ENCODE measurements at regions not wholly inside any gene's neighbourhood (a gene's known extent, or its start where the extent isn't known, plus 50 kb on each side); places are given as distances from the start of the nearest gene placed in this dataset.
"Not testable (repeated sequence)": the region's sequence is repeated elsewhere in the genome, so short reads cannot be mapped to it uniquely, and the experiment has no call there.

DNA sequence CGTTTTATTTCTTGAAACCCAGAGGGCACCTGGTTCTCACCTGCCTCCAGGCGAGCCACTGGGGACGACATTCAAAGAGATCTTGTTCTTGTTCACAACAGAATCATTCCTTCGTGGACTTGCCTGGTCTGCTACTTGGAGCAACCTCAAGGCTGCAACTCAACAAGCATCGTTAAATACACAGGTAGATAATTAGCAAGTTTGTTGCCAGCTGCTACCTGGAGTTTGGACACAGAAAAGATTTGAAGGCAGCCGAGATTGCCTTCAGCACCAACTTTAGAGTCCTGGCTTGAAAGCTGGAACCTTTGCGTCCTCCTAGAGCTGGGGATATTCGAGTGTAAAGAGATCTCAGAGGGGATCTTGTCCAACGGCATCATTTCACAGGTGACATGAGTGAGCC, 89.6 kb upstream of the C7orf33 start:
- ATAC-seq, result no peak
- Histone ChIP-seq H3K4me1 (ENCODE audit: low read depth) (no peaks in the 10 kb centered on the region), H3K4me3 (no peak overlapping the region), H3K9me3 (no peaks in the 10 kb centered on the region), H3K36me3 (ENCODE audit: low read depth) (no peaks in the 10 kb centered on the region)
- TF ChIP-seq, protein P1, sequence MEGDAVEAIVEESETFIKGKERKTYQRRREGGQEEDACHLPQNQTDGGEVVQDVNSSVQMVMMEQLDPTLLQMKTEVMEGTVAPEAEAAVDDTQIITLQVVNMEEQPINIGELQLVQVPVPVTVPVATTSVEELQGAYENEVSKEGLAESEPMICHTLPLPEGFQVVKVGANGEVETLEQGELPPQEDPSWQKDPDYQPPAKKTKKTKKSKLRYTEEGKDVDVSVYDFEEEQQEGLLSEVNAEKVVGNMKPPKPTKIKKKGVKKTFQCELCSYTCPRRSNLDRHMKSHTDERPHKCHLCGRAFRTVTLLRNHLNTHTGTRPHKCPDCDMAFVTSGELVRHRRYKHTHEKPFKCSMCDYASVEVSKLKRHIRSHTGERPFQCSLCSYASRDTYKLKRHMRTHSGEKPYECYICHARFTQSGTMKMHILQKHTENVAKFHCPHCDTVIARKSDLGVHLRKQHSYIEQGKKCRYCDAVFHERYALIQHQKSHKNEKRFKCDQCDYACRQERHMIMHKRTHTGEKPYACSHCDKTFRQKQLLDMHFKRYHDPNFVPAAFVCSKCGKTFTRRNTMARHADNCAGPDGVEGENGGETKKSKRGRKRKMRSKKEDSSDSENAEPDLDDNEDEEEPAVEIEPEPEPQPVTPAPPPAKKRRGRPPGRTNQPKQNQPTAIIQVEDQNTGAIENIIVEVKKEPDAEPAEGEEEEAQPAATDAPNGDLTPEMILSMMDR (IDR thresholded peaks at IDR 0.05), result no peak
- intact Hi-C loops (cut with DNase I, micrococcal nuclease), result loop anchor here in 1 of 2 donors (10.0 kb wide), 1 partner anchor 464 kb away; no protein-coding TSS in a partner anchor
- DNase-seq, result no peak

DNA sequence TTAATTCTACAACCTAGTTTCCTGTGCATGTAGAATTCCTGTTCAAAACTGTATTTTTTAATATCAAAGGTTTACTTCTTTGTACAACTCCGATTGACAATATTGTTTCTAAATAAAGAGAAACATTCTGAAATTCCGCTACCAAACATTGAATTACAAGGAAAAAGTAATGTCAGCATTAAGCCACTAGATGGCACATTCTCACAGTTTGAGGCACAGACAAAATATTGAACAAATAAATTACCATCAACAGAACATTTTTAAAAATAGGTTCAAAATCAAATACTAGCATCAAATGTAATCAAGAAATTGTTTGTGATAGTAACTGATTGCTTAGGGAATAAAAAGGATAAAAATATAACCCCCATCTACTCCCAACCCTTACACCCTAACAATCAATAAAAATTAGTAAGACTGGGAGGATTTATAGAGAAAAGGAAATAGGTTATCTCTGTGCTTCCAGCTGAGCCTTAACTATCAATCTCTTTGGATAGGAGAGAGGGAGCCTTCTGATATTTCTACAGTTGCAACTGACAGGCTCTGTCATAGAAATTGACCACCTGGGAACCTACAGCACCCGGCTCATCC, 86.6 kb upstream of the C7orf33 start:
- no peaks in the 10 kb centered on the region for H3K4me1 ChIP-seq (ENCODE audit: low read depth)
- no peak overlapping the region for H3K4me3 ChIP-seq
- H3K36me3 ChIP-seq (ENCODE audit: low read depth), result no peaks in the 10 kb centered on the region
- TF ChIP-seq, protein P1 (IDR thresholded peaks at IDR 0.05), result peak; percentile 46
- intact Hi-C loops (cut with DNase I, micrococcal nuclease), result loop anchor here in 1 of 2 donors (10.0 kb wide), 1 partner anchor 461 kb away; no protein-coding TSS in a partner anchor
- no peaks in the 10 kb centered on the region for H3K9me3 ChIP-seq
- DNase-seq (peak in 1 of 3 donors; percentile 20), ATAC-seq (no peak)

DNA sequence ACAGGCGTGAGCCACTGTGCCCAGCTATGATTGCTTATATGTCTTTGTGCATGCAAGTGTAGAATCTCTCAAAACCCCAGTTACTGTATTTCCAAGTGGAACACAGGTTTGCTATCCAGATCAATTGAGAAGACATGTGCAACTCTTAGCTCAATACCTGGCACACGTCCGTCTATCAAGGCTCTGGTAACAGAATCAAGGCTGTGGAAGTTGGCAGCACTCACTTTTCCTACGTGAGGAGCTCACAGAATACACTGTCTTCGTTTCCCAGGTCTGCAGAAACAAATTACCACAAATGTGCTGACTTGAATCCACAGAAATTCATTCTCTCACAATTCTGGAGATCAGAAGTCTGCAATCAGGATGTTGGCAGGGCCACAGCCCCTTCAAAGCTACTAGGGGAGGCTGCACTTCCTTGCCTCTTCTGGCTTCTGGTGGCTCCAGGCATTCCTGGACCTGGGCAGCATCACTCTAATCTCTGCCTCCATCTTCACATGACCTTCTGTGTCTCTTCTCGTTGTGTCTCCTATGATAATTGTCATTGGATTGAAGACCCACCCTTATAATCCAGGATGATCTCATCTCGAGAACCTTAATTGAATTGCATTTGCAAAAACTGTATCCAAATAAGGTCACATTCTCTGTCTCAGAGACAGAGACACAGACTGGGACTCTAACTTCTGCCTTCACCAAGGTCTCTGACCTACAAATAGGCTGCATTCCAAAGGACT, 84.8 kb upstream of the C7orf33 start:
- intact Hi-C loops (cut with DNase I, micrococcal nuclease), result loop anchor here in 1 of 2 donors (10.0 kb wide), 1 partner anchor 459 kb away; no protein-coding TSS in a partner anchor
- TF ChIP-seq, protein P1 (IDR thresholded peaks at IDR 0.05), result no peak
- DNase-seq (no peak), ATAC-seq (no peak)
- Histone ChIP-seq H3K9me3 (no peaks in the 10 kb centered on the region), H3K36me3 (ENCODE audit: low read depth) (no peaks in the 10 kb centered on the region), H3K4me3 (no peak overlapping the region), H3K4me1 (ENCODE audit: low read depth) (no peaks in the 10 kb centered on the region)

DNA sequence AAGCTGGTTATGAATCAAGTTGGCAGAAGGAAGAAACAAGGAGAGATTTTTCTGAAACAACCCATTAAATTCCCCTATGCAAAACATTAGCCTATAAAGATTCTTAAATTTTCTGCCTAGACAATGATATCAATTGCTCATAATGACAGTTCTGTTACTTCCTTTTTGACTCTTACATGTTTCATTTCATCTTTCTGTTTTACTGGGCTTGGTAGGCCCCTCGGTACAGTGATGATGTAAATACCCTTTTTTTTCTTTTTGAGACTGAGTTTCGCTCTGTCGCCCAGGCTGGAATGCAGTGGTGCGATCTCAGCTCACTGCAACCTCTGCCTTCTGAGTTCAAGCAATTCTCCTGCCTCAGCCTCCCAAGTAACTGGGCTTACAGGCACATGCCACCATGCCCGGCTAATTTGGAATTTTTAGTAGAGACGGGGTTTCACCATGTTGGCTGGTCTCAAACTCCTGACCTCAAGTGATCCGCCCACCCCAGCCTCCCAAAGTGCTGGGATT, 83.4 kb upstream of the C7orf33 start:
- H3K9me3 ChIP-seq; H3K36me3 ChIP-seq (ENCODE audit: low read depth); H3K4me3 ChIP-seq; ATAC-seq; DNase-seq; H3K4me1 ChIP-seq (ENCODE audit: low read depth): not testable (repeated sequence)
- intact Hi-C loops (cut with DNase I, micrococcal nuclease), result loop anchor here in 1 of 2 donors (10.0 kb wide), 1 partner anchor 458 kb away; no protein-coding TSS in a partner anchor

DNA sequence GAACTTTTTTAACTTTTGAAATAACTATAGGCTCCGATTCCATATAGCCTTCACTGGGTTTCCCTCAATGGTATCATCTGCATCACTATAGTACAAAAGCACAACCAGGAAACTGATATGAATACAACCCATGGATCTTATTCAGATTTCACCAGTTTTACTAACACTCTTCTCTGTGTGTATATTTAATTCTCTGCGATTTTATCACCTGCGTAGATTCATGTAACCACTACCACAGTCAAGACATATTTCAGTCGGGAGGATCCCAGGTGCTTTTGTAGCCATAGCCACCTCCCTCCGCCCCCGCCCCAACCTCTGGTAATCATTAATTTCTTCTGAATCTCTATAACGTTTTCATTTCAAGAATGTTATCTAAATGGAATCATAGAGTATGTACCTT, 82.8 kb upstream of the C7orf33 start:
- H3K4me1 ChIP-seq (ENCODE audit: low read depth), result no peaks in the 10 kb centered on the region
- intact Hi-C loops (cut with DNase I, micrococcal nuclease), result loop anchor here in 1 of 2 donors (10.0 kb wide), 1 partner anchor 457 kb away; no protein-coding TSS in a partner anchor
- no peaks in the 10 kb centered on the region for H3K36me3 ChIP-seq (ENCODE audit: low read depth)
- H3K9me3 ChIP-seq, result no peaks in the 10 kb centered on the region
- DNase-seq (no peak), ATAC-seq (no peak)
- no peak overlapping the region for H3K4me3 ChIP-seq
- TF ChIP-seq, protein P1 (IDR thresholded peaks at IDR 0.05), result no peak

DNA sequence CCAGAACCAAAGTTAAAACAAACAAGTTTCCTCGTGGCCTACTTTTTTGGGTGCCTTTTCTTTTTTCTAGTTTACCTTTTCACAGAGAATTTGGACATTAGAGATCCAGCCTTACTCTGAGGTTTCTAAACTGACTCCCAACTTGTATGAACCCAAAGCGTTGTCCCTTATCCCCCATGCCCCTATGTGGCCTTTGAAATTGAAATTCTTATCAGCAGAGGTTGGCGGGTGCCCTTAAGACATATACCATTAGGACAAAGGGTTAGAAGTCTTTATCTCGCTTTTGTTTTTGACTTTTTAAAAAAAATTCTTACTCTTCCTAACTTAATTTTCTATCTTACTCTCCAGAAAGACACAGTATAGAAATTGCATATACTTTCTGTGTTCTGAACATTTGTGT, 76.3 kb upstream of the C7orf33 start:
- Histone ChIP-seq H3K4me1 (ENCODE audit: low read depth) (no peaks in the 10 kb centered on the region), H3K4me3 (no peak overlapping the region), H3K36me3 (ENCODE audit: low read depth) (no peaks in the 10 kb centered on the region), H3K9me3 (no peaks in the 10 kb centered on the region)
- TF ChIP-seq, protein P1 (IDR thresholded peaks at IDR 0.05), result no peak
- DNase-seq (no peak), ATAC-seq (no peak)
- intact Hi-C loops (cut with DNase I, micrococcal nuclease), result no loop called here
